HL-60 (cell line): ENCODE measurements at regions not wholly inside any gene's neighbourhood (a gene's known extent, or its start where the extent isn't known, plus 50 kb on each side); places are given as distances from the start of the nearest gene placed in this dataset.

Experiments used
- TF ChIP-seq, protein P1 (sequence below): IDR thresholded peaks from one replicate; pipeline ENCODE4 v1.5.1; 2011; ENCODE audit warnings: low read length, control low read depth, inconsistent platforms; ENCODE audit not compliant: insufficient read depth
- TF ChIP-seq, protein P2 (sequence below): IDR thresholded peaks from 2 replicates; pipeline ENCODE4 v1.6.1; 2012; ENCODE audit warnings: low read depth; ENCODE audit not compliant: insufficient replicate concordance

DNA sequence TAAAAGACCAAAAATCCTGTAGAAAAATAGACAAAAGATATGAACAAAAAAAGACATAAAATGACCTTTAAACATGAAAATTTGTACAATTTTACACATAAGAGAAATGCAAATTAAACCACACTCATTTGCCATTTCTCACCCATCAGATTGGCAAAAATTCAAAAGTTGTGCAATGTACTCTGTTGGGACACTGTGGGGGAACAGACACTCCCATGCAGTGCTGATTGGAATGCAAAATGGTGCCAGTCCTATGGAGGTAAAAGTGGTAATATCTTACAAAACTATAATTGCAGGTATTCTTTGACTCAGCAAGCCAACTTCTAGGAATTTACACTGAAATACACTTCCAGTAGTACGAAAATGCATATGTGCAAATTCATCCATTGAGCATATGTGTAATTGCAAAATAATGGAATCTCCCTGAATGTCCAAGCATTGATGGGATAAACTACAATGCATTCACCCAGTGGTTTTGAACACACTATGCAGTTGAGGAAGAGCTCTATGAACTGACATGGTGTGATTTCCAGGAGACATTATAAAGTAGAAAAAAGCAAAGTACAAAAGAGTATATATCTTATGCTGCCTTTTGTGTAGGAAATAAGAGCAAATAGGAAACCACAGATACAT lies 201.8 kb upstream of the ZNF521 start:
- TF ChIP-seq, protein P1, sequence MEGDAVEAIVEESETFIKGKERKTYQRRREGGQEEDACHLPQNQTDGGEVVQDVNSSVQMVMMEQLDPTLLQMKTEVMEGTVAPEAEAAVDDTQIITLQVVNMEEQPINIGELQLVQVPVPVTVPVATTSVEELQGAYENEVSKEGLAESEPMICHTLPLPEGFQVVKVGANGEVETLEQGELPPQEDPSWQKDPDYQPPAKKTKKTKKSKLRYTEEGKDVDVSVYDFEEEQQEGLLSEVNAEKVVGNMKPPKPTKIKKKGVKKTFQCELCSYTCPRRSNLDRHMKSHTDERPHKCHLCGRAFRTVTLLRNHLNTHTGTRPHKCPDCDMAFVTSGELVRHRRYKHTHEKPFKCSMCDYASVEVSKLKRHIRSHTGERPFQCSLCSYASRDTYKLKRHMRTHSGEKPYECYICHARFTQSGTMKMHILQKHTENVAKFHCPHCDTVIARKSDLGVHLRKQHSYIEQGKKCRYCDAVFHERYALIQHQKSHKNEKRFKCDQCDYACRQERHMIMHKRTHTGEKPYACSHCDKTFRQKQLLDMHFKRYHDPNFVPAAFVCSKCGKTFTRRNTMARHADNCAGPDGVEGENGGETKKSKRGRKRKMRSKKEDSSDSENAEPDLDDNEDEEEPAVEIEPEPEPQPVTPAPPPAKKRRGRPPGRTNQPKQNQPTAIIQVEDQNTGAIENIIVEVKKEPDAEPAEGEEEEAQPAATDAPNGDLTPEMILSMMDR = no peak
- TF ChIP-seq, protein P2, sequence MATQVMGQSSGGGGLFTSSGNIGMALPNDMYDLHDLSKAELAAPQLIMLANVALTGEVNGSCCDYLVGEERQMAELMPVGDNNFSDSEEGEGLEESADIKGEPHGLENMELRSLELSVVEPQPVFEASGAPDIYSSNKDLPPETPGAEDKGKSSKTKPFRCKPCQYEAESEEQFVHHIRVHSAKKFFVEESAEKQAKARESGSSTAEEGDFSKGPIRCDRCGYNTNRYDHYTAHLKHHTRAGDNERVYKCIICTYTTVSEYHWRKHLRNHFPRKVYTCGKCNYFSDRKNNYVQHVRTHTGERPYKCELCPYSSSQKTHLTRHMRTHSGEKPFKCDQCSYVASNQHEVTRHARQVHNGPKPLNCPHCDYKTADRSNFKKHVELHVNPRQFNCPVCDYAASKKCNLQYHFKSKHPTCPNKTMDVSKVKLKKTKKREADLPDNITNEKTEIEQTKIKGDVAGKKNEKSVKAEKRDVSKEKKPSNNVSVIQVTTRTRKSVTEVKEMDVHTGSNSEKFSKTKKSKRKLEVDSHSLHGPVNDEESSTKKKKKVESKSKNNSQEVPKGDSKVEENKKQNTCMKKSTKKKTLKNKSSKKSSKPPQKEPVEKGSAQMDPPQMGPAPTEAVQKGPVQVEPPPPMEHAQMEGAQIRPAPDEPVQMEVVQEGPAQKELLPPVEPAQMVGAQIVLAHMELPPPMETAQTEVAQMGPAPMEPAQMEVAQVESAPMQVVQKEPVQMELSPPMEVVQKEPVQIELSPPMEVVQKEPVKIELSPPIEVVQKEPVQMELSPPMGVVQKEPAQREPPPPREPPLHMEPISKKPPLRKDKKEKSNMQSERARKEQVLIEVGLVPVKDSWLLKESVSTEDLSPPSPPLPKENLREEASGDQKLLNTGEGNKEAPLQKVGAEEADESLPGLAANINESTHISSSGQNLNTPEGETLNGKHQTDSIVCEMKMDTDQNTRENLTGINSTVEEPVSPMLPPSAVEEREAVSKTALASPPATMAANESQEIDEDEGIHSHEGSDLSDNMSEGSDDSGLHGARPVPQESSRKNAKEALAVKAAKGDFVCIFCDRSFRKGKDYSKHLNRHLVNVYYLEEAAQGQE = no peak
